HFFc6 (cell line): ENCODE measurements at regions not wholly inside any gene's neighbourhood (a gene's known extent, or its start where the extent isn't known, plus 50 kb on each side); places are given as distances from the start of the nearest gene placed in this dataset.

Source experiments
- DNase-seq: peaks from one replicate; pipeline ENCODE4 v3.0.0-alpha.2; 2018
- H3K27ac Mint-ChIP-seq: 2 replicates; pipeline ENCODE4 v1.8.0; 2020; ENCODE audit warnings: mild to moderate bottlenecking, mixed read lengths
- H3K27me3 Mint-ChIP-seq: 2 replicates; pipeline ENCODE4 v1.8.0; 2021; ENCODE audit warnings: mild to moderate bottlenecking, moderate library complexity, mixed read lengths; ENCODE audit not compliant: insufficient read depth
- H3K36me3 Mint-ChIP-seq: 2 replicates; pipeline ENCODE4 v1.8.0; 2021; ENCODE audit warnings: low read depth, mixed read lengths
- H3K4me1 Mint-ChIP-seq: 2 replicates; pipeline ENCODE4 v1.8.0; 2020; ENCODE audit warnings: low read depth, mixed read lengths
- H3K4me3 Mint-ChIP-seq: 2 replicates; pipeline ENCODE4 v1.8.0; 2020; ENCODE audit warnings: mild to moderate bottlenecking, moderate library complexity, mixed read lengths
- H3K9me3 Mint-ChIP-seq: 2 replicates; pipeline ENCODE4 v1.8.0; 2020; ENCODE audit warnings: mild to moderate bottlenecking, mixed read lengths
- CTCF ChIP-seq: fragments of 200-600 bp; sonication (generic); IDR thresholded peaks from 2 replicates; pipeline ENCODE4 v1.5.0; 2021; ENCODE audit warnings: antibody characterized with exemption, mild to moderate bottlenecking

GRCh38 chr10:8213735-8214134, 159.2 kb downstream of the GATA3 start:
- Mint-ChIP-seq H3K36me3 (no peaks in the 10 kb centered on the region), H3K27ac (no peak overlapping the region), H3K4me3 (no peak overlapping the region), H3K4me1 (no peaks in the 10 kb centered on the region), H3K9me3 (peaks cover 37% of the 10 kb centered on the region; the same call in 1 of the 2 replicates), H3K27me3 (no peaks in the 10 kb centered on the region; the same call in 1 of the 2 replicates)
- no peak for TF ChIP-seq CTCF
- no peak for DNase-seq

- Mint-ChIP-seq H3K9me3 (peaks cover 32% of the 10 kb centered on the region; the same call in 1 of the 2 replicates), H3K27ac (no peak overlapping the region), H3K36me3 (no peaks in the 10 kb centered on the region), H3K4me3 (no peak overlapping the region), H3K4me1 (no peaks in the 10 kb centered on the region), H3K27me3 (no peaks in the 10 kb centered on the region; the same call in 1 of the 2 replicates)
- no peak for TF ChIP-seq CTCF
- DNase-seq, result no peak
These were observed 160.1 kb downstream of the GATA3 start for GRCh38 chr10:8214587-8214986.

- no peak for TF ChIP-seq CTCF
- Mint-ChIP-seq H3K4me1 (no peaks in the 10 kb centered on the region), H3K9me3 (peaks cover 35% of the 10 kb centered on the region; the same call in 1 of the 2 replicates), H3K4me3 (no peak overlapping the region), H3K36me3 (no peaks in the 10 kb centered on the region), H3K27me3 (no peaks in the 10 kb centered on the region; the same call in 1 of the 2 replicates), H3K27ac (no peak overlapping the region)
- no peak for DNase-seq
These were observed 162.4 kb downstream of the GATA3 start for GRCh38 chr10:8216893-8217292.

- DNase-seq, result no peak
- Mint-ChIP-seq H3K27me3 (no peaks in the 10 kb centered on the region; the same call in 1 of the 2 replicates), H3K36me3 (no peaks in the 10 kb centered on the region), H3K4me1 (no peaks in the 10 kb centered on the region), H3K27ac (no peak overlapping the region), H3K4me3 (no peak overlapping the region), H3K9me3 (peaks cover 24% of the 10 kb centered on the region)
- TF ChIP-seq CTCF, result no peak
These were observed 167.0 kb downstream of the GATA3 start for GRCh38 chr10:8221451-8221850.

GRCh38 chr10:8224591-8224990, 170.1 kb downstream of the GATA3 start:
- no peaks in the 10 kb centered on the region; the same call in 1 of the 2 replicates for H3K27me3 Mint-ChIP-seq
- no peak overlapping the region for H3K27ac Mint-ChIP-seq
- H3K4me1 Mint-ChIP-seq, result no peaks in the 10 kb centered on the region
- H3K36me3 Mint-ChIP-seq, result no peaks in the 10 kb centered on the region
- DNase-seq, result no peak
- peaks cover 20% of the 10 kb centered on the region for H3K9me3 Mint-ChIP-seq
- TF ChIP-seq CTCF, result no peak
- H3K4me3 Mint-ChIP-seq, result no peak overlapping the region

GRCh38 chr10:8225187-8225586, 170.7 kb downstream of the GATA3 start:
- no peak for DNase-seq
- no peak for TF ChIP-seq CTCF
- Mint-ChIP-seq H3K27ac (no peak overlapping the region), H3K4me3 (no peak overlapping the region), H3K27me3 (peaks cover 2% of the 10 kb centered on the region), H3K36me3 (no peaks in the 10 kb centered on the region), H3K9me3 (peaks cover 20% of the 10 kb centered on the region), H3K4me1 (no peaks in the 10 kb centered on the region)
